ENCODE measurements at regions not wholly inside any gene's neighbourhood (a gene's known extent, or its start where the extent isn't known, plus 50 kb on each side); places are given as distances from the start of the nearest gene placed in this dataset.

GRCh38 chr10:55024713-55025112, 223.7 kb upstream of the PCDH15 start:
- DNase-seq (ENCODE audit: low spot score), result no peak

GRCh38 chr10:55019439-55019838, 218.4 kb upstream of the PCDH15 start:
- DNase-seq (ENCODE audit: low spot score), result no peak

GRCh38 chr10:55013318-55013717, 212.3 kb upstream of the PCDH15 start:
- DNase-seq (ENCODE audit: low spot score), result no peak

- DNase-seq (ENCODE audit: low spot score), result no peak
These were observed 201.4 kb upstream of the PCDH15 start for GRCh38 chr10:55002420-55002819.

GRCh38 chr10:55001422-55001821, 200.4 kb upstream of the PCDH15 start:
- DNase-seq (ENCODE audit: low spot score), result no peak

DNA sequence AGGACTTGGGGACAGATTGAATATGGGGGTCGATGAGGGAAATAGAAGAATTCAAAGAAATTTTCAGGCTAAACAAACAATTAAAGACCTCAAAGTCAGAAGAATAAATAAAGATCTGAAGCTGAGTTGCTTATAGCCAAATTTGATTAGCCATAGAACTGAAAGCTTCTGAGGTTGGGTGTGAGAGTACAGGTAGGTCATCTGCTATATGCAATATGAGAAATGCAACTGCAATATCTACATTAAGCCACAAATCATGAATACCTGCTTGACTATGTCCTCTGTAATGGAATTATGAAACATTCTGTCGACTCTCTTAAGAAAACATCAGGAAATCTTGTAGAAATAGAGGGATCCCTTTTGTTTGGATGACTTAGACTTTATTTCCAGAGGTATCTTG, 192.1 kb upstream of the PCDH15 start:
- DNase-seq (ENCODE audit: low spot score), result no peak

DNA sequence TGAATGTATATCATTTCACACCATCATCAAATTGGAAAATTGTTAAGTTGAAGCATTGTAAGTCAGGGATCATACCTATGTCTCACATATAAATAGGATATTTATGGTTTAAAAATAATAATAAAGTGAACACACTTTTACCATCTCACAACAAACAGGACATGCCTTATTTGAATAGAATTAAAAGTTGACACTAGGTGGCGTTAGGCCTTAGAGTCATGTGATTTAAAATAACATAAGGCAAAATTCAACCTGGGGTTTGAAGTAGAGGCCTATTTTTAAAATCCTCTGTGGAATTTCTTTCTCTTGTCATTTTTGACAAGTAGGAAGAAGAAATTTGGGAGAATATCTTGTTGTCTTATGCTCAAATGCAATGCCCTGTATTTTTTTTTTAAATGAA, 184.7 kb upstream of the PCDH15 start:
- DNase-seq (ENCODE audit: low spot score), result no peak

DNA sequence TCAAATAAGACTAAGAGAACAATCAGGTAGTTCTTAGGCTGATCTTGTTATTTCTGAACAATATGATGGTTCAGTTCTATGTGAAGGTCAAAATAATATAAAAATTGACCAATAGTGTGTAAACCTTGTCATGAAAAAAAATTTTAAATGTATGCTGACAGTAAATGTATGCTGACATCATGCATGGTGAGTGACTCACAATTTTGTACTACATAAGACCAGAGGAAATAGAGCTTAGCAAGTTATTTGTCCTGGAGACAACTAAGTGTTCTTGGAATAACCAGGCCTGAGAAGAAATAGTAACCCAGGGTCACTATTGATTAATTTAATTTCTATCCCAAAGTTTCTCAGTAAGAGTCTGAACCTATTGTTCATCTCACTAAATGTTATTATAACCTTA, 182.2 kb upstream of the PCDH15 start:
- no peak for DNase-seq (ENCODE audit: low spot score)

- peak; percentile 45 for DNase-seq (ENCODE audit: low spot score)
These were observed 161.3 kb upstream of the PCDH15 start for GRCh38 chr10:54962134-54962900.

DNA sequence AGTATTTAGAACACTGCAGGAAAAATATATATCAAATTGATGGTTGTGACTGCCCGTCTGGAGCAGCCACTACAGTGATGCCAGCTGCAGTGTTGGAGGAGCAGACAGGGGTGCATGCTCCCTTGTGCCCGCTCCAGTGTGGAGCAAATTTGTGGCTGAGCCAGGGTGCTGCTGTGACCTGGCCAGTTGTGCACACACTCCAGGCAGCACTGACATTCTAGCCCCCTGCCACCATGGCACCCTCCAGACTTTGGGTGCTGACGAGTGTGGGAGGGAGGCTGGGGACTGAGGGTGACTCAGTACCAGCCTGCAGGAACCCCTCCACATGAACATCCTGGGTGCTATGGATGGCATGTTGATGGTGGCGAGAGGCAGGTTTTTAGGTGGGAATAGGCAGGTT, 160.0 kb upstream of the PCDH15 start:
- peak; percentile 65 for DNase-seq (ENCODE audit: low spot score)

DNA sequence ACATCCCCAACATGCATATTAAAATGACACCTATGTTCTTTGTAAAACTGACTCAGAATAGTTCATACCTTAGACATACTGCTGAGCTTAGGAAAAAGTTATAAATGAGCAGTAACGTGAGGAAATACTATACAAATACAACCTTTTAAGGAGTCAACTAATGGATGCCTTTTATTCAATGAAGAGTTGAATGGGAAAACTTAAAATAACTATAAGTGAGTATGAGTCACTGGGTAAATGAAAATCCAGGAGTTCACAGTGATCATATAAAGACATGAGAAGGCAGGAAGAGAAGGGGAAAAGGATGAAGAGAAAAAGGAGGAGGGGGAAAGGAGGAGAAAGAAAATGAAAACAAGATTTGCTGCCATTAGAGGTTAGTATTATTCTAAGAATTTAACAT, 157.8 kb upstream of the PCDH15 start:
- no peak for DNase-seq (ENCODE audit: low spot score)

DNA sequence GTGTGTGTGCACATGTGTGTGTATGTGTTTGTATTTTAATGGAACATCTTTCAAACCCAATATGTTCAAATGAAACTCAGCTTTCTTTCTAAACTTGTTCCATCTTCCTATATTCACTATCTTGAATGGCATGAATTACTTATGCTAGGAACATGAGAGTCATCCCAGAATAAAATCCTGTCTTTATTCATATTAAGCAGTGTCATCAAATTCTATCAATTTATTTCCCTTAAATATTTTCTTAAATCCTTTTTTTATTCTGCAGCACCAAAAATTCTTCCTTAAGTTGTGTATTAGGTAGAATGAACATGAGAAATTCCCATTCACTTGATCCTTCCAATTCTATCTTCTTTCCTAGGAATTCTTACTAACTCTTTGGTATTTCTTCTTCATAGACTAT, 146.6 kb upstream of the PCDH15 start:
- DNase-seq (ENCODE audit: low spot score), result no peak

GRCh38 chr10:54940418-54940817, 139.4 kb upstream of the PCDH15 start:
- DNase-seq (ENCODE audit: low spot score), result no peak

DNA sequence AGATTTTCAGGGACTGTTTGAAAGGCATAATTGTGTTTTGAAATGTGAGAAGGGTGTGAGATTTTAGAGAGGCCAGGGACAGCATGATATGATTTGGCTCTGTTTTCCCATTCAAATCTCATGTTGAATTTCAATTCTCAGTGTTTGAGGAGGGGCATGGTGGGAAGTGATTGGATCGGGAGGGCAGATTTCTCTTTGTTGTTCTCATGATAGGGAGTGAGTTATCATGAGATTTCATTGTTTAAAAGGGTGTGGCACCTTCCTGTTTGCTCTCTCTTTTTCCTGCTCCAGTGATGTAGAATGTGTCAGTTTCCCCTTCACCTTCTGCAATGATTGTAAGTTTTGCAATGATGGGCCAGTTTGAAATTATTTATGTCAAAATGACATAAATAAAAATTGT, 113.0 kb upstream of the PCDH15 start:
- DNase-seq (ENCODE audit: low spot score), result no peak

GRCh38 chr10:54909165-54909564, 108.1 kb upstream of the PCDH15 start:
- DNase-seq (ENCODE audit: low spot score), result no peak

DNA sequence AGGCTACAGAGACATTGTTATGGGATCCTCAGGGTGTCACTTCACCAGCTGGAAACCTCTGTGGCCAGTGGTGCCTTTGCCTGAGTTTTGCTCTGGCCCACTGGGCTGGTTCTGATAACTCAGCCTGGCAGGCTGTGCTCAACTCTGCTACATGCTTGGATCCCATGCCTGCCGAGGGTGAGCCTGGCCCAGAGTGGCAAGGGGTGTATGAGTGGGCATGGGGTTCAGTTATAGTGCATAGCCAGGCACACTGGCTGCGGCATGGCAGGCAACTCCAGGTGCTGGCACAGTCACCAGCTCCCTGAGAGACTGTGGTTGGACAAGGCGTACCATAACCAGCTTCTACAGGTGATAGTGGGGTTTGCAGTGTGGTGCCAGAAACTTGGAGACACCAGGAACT, 107.0 kb upstream of the PCDH15 start:
- DNase-seq (ENCODE audit: low spot score), result no peak

DNA sequence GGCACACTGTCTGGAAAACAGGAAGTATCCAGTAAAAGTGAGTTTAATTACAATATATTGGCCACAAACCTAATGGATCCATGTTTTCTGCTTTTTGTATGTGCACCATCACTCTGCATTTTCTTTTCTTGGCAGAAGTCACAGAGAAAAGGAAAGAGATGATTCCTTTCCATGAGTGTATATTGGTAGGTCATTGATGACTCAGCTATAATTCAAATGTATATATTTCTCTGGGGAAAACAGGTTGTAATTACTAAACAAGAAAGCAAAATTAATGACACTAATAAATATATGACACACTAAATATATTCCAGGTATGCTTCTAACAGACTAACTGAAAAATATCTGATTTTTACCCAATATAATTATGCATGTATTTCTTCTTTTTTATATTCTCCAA, 105.9 kb upstream of the PCDH15 start:
- DNase-seq (ENCODE audit: low spot score), result no peak

- no peak for DNase-seq (ENCODE audit: low spot score)
These were observed 104.7 kb upstream of the PCDH15 start for GRCh38 chr10:54905578-54906192.

GRCh38 chr10:54904833-54905232, 103.8 kb upstream of the PCDH15 start:
- DNase-seq (ENCODE audit: low spot score), result no peak

GRCh38 chr10:54903745-54904144, 102.7 kb upstream of the PCDH15 start:
- no peak for DNase-seq (ENCODE audit: low spot score)

GRCh38 chr10:54900584-54900983, 99.6 kb upstream of the PCDH15 start:
- no peak for DNase-seq (ENCODE audit: low spot score)

DNA sequence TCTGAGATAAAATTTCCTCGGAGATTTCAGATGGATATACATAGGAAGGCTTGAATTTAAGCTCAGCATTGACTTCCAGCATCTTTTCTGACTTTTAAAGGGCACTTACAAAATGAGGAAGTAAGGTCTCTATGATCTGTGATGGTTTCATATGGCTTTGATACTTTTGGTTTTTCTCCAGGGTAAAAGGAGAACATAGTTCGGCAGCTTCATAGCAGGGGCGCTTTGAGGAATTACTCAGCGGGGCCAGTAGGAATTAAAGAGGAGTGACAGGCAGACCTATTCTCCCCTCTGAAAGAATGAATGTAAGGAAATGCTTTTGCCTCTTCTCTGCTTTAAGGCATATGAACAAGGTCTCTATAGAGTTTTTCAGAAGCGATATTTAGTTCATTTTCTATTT, 80.0 kb upstream of the PCDH15 start:
- DNase-seq (ENCODE audit: low spot score), result no peak

GRCh38 chr10:54869022-54869421, 68.0 kb upstream of the PCDH15 start:
- DNase-seq (ENCODE audit: low spot score), result no peak

Data from mesenteric fat pad (tissue), 1 donor.